Vagina (tissue), 2 donors: ENCODE measurements at regions not wholly inside any gene's neighbourhood (a gene's known extent, or its start where the extent isn't known, plus 50 kb on each side); places are given as distances from the start of the nearest gene placed in this dataset.

Source experiments
- DNase-seq, 2 donors: peaks; one replicate each; pipeline ENCODE4 v3.0.0-alpha.2; 2017; ENCODE audit errors: extremely low spot score in 2 of 2
- H3K27ac ChIP-seq: fragments of 200-600 bp; sonication (generic); one replicate; pipeline ENCODE4 v1.5.1; 2019
- H3K27me3 ChIP-seq: fragments of 200-600 bp; sonication (generic); one replicate; pipeline ENCODE4 v1.5.1; 2019
- H3K36me3 ChIP-seq, 2 donors: fragments of 200-600 bp; sonication (generic); one replicate each; pipeline ENCODE4 v1.5.1; 2017 to 2019
- H3K4me1 ChIP-seq: fragments of 200-600 bp; sonication (generic); one replicate; pipeline ENCODE4 v1.5.1; 2019
- H3K4me3 ChIP-seq, 2 donors: fragments of 200-600 bp; sonication (generic); 1 replicate in 1 of 2; 2 replicates in 1 of 2; pipeline ENCODE4 v1.5.1; 2016 to 2019
- H3K9me3 ChIP-seq: fragments of 200-600 bp; sonication (generic); one replicate; pipeline ENCODE4 v1.5.1; 2019
- CTCF ChIP-seq, 3 experiments: fragments of 450-650 bp in 2 of 3; fragments of 200-600 bp in 1 of 3; sonication (generic) in 1 of 3; IDR thresholded peaks; one replicate each; pipeline ENCODE4 v1.5.1; 2017 to 2019; ENCODE audit warnings: antibody characterized with exemption in 3 of 3, mild to moderate bottlenecking in 2 of 3, moderate library complexity in 2 of 3
- POLR2A ChIP-seq, 2 donors: fragments of 450-650 bp; IDR thresholded peaks; one replicate each; pipeline ENCODE4 v1.6.1; 2017; ENCODE audit warnings: antibody characterized with exemption in 2 of 2, mild to moderate bottlenecking in 2 of 2, moderate library complexity in 2 of 2
- POLR2AphosphoS5 ChIP-seq, 2 donors: sonication (generic); formaldehyde crosslinking; IDR thresholded peaks; one replicate each; pipeline ENCODE4 v1.9.0; 2017; ENCODE audit warnings: antibody characterized with exemption in 2 of 2, mild to moderate bottlenecking in 2 of 2, low read depth in 1 of 2; ENCODE audit not compliant: insufficient read depth in 1 of 2
- intact Hi-C: fragments of 100-400 bp; cut with DNase I; formaldehyde crosslinking; loops from one replicate; pipeline ENCODE4 v1.15.1; 2023

- DNase-seq = no peak
- Histone ChIP-seq H3K4me3 (no peak overlapping the region), H3K27me3 (no peaks in the 10 kb centered on the region), H3K36me3 (no peaks in the 10 kb centered on the region), H3K9me3 (peaks cover 4% of the 10 kb centered on the region), H3K4me1 (no peaks in the 10 kb centered on the region), H3K27ac (no peak overlapping the region)
- TF ChIP-seq POLR2AphosphoS5 (IDR thresholded peaks at IDR 0.05; ENCODE audit: insufficient read depth in 1 of 2, low read depth in 1 of 2) = no peak
- TF ChIP-seq POLR2A (IDR thresholded peaks at IDR 0.05) = no peak
- no peak for TF ChIP-seq CTCF (IDR thresholded peaks at IDR 0.05)
- intact Hi-C loops = no loop called here
These were observed 141.6 kb upstream of the TSHZ2 start for GRCh38 chr20:52830598-52830997.

DNA sequence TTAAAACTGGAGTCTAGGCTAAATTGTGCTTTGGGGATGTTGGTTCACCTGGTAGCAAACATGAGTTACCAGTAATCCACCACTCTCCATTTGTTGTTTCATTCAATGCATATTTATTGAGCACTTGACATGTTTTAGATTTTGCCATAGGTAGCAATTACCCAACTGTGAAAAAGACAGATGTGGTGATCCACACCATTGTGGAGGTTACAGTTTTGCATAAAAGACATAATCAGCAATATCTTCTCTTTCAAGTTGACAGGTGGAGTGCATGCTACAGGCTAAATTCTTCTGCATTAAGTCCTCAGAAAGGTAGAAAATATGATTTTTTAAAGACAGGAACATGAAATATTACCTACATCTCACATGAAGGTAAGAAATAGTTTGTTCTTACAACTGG is 143.0 kb upstream of the TSHZ2 start:
- peaks cover 4% of the 10 kb centered on the region for H3K9me3 ChIP-seq
- no peak overlapping the region for H3K27ac ChIP-seq
- H3K27me3 ChIP-seq = no peaks in the 10 kb centered on the region
- no peak for DNase-seq
- H3K36me3 ChIP-seq = no peaks in the 10 kb centered on the region
- no peak overlapping the region for H3K4me3 ChIP-seq
- H3K4me1 ChIP-seq = no peaks in the 10 kb centered on the region
- intact Hi-C loops = no loop called here
- TF ChIP-seq POLR2A (IDR thresholded peaks at IDR 0.05) (no peak), CTCF (IDR thresholded peaks at IDR 0.05) (no peak), POLR2AphosphoS5 (IDR thresholded peaks at IDR 0.05; ENCODE audit: insufficient read depth in 1 of 2, low read depth in 1 of 2) (no peak)

DNA sequence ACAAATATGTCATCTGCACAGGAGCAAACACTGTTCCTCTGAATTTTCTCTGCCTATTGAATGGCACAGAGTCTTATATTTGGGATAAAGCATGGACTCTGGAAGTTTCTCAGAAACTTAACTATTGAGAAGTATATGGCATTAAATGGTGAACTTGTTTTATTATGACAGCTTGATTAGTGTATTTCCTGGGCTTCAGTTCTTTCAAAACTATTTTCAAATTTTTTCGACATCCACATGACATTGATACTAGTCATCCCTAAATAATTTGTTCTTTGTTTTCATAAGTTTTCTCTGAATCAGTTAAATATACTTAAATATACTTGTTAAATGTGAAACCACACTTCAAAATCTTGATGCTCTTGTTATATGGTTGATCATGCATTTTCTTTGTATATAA is 144.0 kb upstream of the TSHZ2 start:
- Histone ChIP-seq H3K9me3 (peaks cover 4% of the 10 kb centered on the region), H3K36me3 (no peaks in the 10 kb centered on the region), H3K27ac (no peak overlapping the region), H3K27me3 (no peaks in the 10 kb centered on the region), H3K4me3 (no peak overlapping the region), H3K4me1 (no peaks in the 10 kb centered on the region)
- intact Hi-C loops = no loop called here
- no peak for DNase-seq
- no peak for TF ChIP-seq CTCF (IDR thresholded peaks at IDR 0.05)
- no peak for TF ChIP-seq POLR2AphosphoS5 (IDR thresholded peaks at IDR 0.05; ENCODE audit: insufficient read depth in 1 of 2, low read depth in 1 of 2)
- TF ChIP-seq POLR2A (IDR thresholded peaks at IDR 0.05) = no peak

GRCh38 chr20:52826722-52827121 is 145.4 kb upstream of the TSHZ2 start:
- TF ChIP-seq CTCF (IDR thresholded peaks at IDR 0.05) (no peak), POLR2A (IDR thresholded peaks at IDR 0.05) (no peak), POLR2AphosphoS5 (IDR thresholded peaks at IDR 0.05; ENCODE audit: insufficient read depth in 1 of 2, low read depth in 1 of 2) (no peak)
- no peak overlapping the region for H3K4me3 ChIP-seq
- H3K27ac ChIP-seq = no peak overlapping the region
- no peaks in the 10 kb centered on the region for H3K36me3 ChIP-seq
- H3K9me3 ChIP-seq = peaks cover 4% of the 10 kb centered on the region
- H3K27me3 ChIP-seq = no peaks in the 10 kb centered on the region
- no peak for DNase-seq
- intact Hi-C loops = no loop called here
- H3K4me1 ChIP-seq = no peaks in the 10 kb centered on the region

- no peak overlapping the region for H3K4me3 ChIP-seq
- no peaks in the 10 kb centered on the region for H3K4me1 ChIP-seq
- no peak for DNase-seq
- no peaks in the 10 kb centered on the region for H3K27me3 ChIP-seq
- TF ChIP-seq POLR2A (IDR thresholded peaks at IDR 0.05) (no peak), POLR2AphosphoS5 (IDR thresholded peaks at IDR 0.05; ENCODE audit: insufficient read depth in 1 of 2, low read depth in 1 of 2) (no peak), CTCF (IDR thresholded peaks at IDR 0.05) (no peak)
- H3K36me3 ChIP-seq = no peaks in the 10 kb centered on the region
- peaks cover 4% of the 10 kb centered on the region for H3K9me3 ChIP-seq
- no peak overlapping the region for H3K27ac ChIP-seq
- intact Hi-C loops = no loop called here
These were observed 145.8 kb upstream of the TSHZ2 start for GRCh38 chr20:52826321-52826720.
